ENCODE measurements at regions not wholly inside any gene's neighbourhood (a gene's known extent, or its start where the extent isn't known, plus 50 kb on each side); places are given as distances from the start of the nearest gene placed in this dataset.

DNA sequence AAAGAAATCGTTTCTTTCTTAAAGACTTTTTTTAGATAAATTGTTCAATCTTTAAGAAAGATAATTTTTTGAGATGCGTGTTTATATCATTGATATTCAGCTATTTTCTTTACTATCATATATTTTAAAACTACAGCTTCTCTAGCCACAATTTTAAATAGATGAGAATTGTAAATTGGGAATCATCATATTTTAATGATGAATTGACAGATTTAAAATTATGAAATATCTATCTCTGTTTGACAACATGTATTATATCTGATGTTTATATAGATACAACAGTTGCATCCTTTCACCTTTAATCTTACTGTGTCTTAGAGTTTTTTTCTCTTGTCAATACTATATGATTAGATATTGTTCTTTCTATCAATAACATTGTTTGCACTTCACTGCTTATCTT lies 762.3 kb upstream of the GJE1 start:
- no peak for TF ChIP-seq EZH2 (IDR thresholded peaks at IDR 0.05; ENCODE audit: insufficient read depth, poor library complexity, severe bottlenecking)
- TF ChIP-seq EZH2phosphoT487 (IDR thresholded peaks at IDR 0.05; ENCODE audit: insufficient read depth, low read depth): no peak

All from GM23248 (cell line).